Naive thymus-derived CD4-positive, alpha-beta T cell (primary cell): ENCODE measurements at regions not wholly inside any gene's neighbourhood (a gene's known extent, or its start where the extent isn't known, plus 50 kb on each side); places are given as distances from the start of the nearest gene placed in this dataset.

Experiments used
- ATAC-seq: fragments of 150-1000 bp; cut with Tn5 transposase; 2 replicates; pipeline ENCODE4 v1.10.0; 2021; ENCODE audit warnings: mild to moderate bottlenecking, moderate library complexity
- CTCF ChIA-PET: fragments of 350-600 bp; sonication (Branson Sonifier 250); formaldehyde crosslinking; loops from one replicate; lab custom pipeline; 2021; ENCODE audit warnings: antibody characterized with exemption; lab: Charles Lee
- POLR2A ChIA-PET: fragments of 350-600 bp; sonication (Branson Sonifier 250); formaldehyde crosslinking; loops from one replicate; lab custom pipeline; 2021; ENCODE audit warnings: antibody characterized with exemption, inconsistent platforms; lab: Charles Lee
- DNase-seq, 9 donors: peaks; one replicate each; pipeline versions ENCODE4 v3.0.0 to v3.0.0-alpha.2; 2020 to 2022; ENCODE audit warnings: mixed read lengths in 1 of 9
- H3K27ac ChIP-seq: one replicate; pipeline ENCODE4 v1.7.0; 2013; ENCODE audit warnings: mild to moderate bottlenecking, low read depth, low read length, moderate library complexity
- H3K27me3 ChIP-seq, 2 donors: one replicate each; pipeline ENCODE4 v1.7.0; 2013; ENCODE audit warnings: low read length in 2 of 2, mild to moderate bottlenecking in 2 of 2, moderate library complexity in 2 of 2; ENCODE audit not compliant: control insufficient read depth in 2 of 2, insufficient read depth in 2 of 2
- H3K36me3 ChIP-seq, 3 experiments: 1 replicate in 2 of 3; 2 replicates in 1 of 3; pipeline ENCODE4 v1.7.0; 2013; ENCODE audit warnings: low read length in 3 of 3, mild to moderate bottlenecking in 3 of 3, moderate library complexity in 1 of 3; ENCODE audit not compliant: insufficient read depth in 3 of 3, control insufficient read depth in 2 of 3
- H3K4me1 ChIP-seq, 2 donors: one replicate each; pipeline ENCODE4 v1.7.0; 2013; ENCODE audit warnings: low read length in 2 of 2, mild to moderate bottlenecking in 2 of 2, moderate library complexity in 1 of 2; ENCODE audit not compliant: control insufficient read depth in 2 of 2, insufficient read depth in 2 of 2
- H3K4me3 ChIP-seq: 2 replicates; pipeline ENCODE4 v1.7.0; 2013; ENCODE audit warnings: mild to moderate bottlenecking, low read length
- H3K9me3 ChIP-seq, 3 experiments: 1 replicate in 2 of 3; 2 replicates in 1 of 3; pipeline ENCODE4 v1.7.0; 2013; ENCODE audit warnings: low read length in 3 of 3; ENCODE audit not compliant: control insufficient read depth in 2 of 3
- H3K27ac Mint-ChIP-seq, 9 donors: one replicate each; pipeline ENCODE4 v1.8.0; 2020 to 2022; ENCODE audit warnings: mixed read lengths in 9 of 9, mild to moderate bottlenecking in 8 of 9, moderate library complexity in 5 of 9, inconsistent platforms in 2 of 9
- H3K27me3 Mint-ChIP-seq, 5 donors: one replicate each; pipeline ENCODE4 v1.8.0; 2021 to 2022; ENCODE audit warnings: mixed read lengths in 5 of 5, mild to moderate bottlenecking in 1 of 5
- H3K36me3 Mint-ChIP-seq, 5 donors: one replicate each; pipeline ENCODE4 v1.8.0; 2020 to 2022; ENCODE audit warnings: mixed read lengths in 5 of 5, mild to moderate bottlenecking in 3 of 5, inconsistent platforms in 1 of 5
- H3K4me1 Mint-ChIP-seq, 7 donors: one replicate each; pipeline ENCODE4 v1.8.0; 2020 to 2022; ENCODE audit warnings: mixed read lengths in 7 of 7, mild to moderate bottlenecking in 3 of 7, inconsistent platforms in 1 of 7
- H3K4me3 Mint-ChIP-seq, 10 donors: one replicate each; pipeline ENCODE4 v1.8.0; 2020 to 2022; ENCODE audit warnings: mild to moderate bottlenecking in 10 of 10, mixed read lengths in 10 of 10, moderate library complexity in 6 of 10, inconsistent platforms in 2 of 10
- H3K9me3 Mint-ChIP-seq, 11 donors: one replicate each; pipeline ENCODE4 v1.8.0; 2020 to 2022; ENCODE audit warnings: mixed read lengths in 11 of 11, mild to moderate bottlenecking in 4 of 11, inconsistent platforms in 1 of 11, moderate library complexity in 1 of 11
- intact Hi-C, 2 donors: fragments of 100-400 bp; cut with micrococcal nuclease; formaldehyde crosslinking; loops; one replicate each; pipeline ENCODE4 v1.15.1; 2023

- peaks cover 0 to 2% (median 0%) of the 10 kb centered on the region in 5 donors for H3K36me3 Mint-ChIP-seq
- Histone ChIP-seq H3K27me3 (no peaks in the 10 kb centered on the region), H3K9me3 (no peaks in the 10 kb centered on the region), H3K27ac (no peak overlapping the region), H3K4me1 (peaks cover 0 to 11% of the 10 kb centered on the region in 2 donors), H3K4me3 (no peak overlapping the region), H3K36me3 (no peaks in the 10 kb centered on the region)
- no peak overlapping the region for H3K4me3 Mint-ChIP-seq
- peaks cover 8 to 22% (median 11%) of the 10 kb centered on the region in 7 donors for H3K4me1 Mint-ChIP-seq
- ATAC-seq (no peak), DNase-seq (no peak)
- peaks cover 0 to 3% (median 0%) of the 10 kb centered on the region in 11 donors for H3K9me3 Mint-ChIP-seq
- no peak overlapping the region for H3K27ac Mint-ChIP-seq
- H3K27me3 Mint-ChIP-seq, result no peaks in the 10 kb centered on the region
- CTCF ChIA-PET, result no interaction called here
- intact Hi-C loops, result loop anchor here in 1 of 2 donors (10.0 kb wide), 1 partner anchor 58 kb away; no protein-coding TSS in a partner anchor
- POLR2A ChIA-PET, result interaction anchor here (0.6 kb wide), 3 partner anchors 18 to 162 kb away, joined by 3 to 5 read pairs (median 3); no protein-coding TSS in a partner anchor
Observed at GRCh38 chr3:27536491-27536890, 52.3 kb upstream of the SLC4A7 start.

GRCh38 chr3:27535809-27536392 lies 51.7 kb upstream of the SLC4A7 start:
- Histone ChIP-seq H3K4me3 (no peak overlapping the region), H3K9me3 (no peaks in the 10 kb centered on the region), H3K36me3 (no peaks in the 10 kb centered on the region), H3K27ac (no peak overlapping the region), H3K27me3 (no peaks in the 10 kb centered on the region), H3K4me1 (peaks cover 0 to 11% of the 10 kb centered on the region in 2 donors)
- CTCF ChIA-PET, result no interaction called here
- POLR2A ChIA-PET, result interaction anchor here (0.6 kb wide), 2 partner anchors 18 to 161 kb away, joined by 3 read pairs; no protein-coding TSS in a partner anchor
- peaks cover 8 to 22% (median 11%) of the 10 kb centered on the region in 7 donors for H3K4me1 Mint-ChIP-seq
- peaks cover 0 to 1% (median 0%) of the 10 kb centered on the region in 11 donors for H3K9me3 Mint-ChIP-seq
- peaks cover 0 to 2% (median 0%) of the 10 kb centered on the region in 5 donors for H3K36me3 Mint-ChIP-seq
- ATAC-seq (no peak), DNase-seq (no peak)
- no peaks in the 10 kb centered on the region for H3K27me3 Mint-ChIP-seq
- H3K27ac Mint-ChIP-seq, result no peak overlapping the region
- H3K4me3 Mint-ChIP-seq, result no peak overlapping the region
- intact Hi-C loops, result loop anchor here in 1 of 2 donors (2.0 to 10.0 kb wide), 2 partner anchors 51 to 59 kb away; partner anchors contain the start of gene SLC4A7

- H3K9me3 ChIP-seq, result no peaks in the 10 kb centered on the region
- no peaks in the 10 kb centered on the region for H3K27me3 ChIP-seq
- Mint-ChIP-seq H3K4me3 (peak overlapping the region in 3 of 10 donors; percentile 18 to 49 (median 31)), H3K27me3 (no peaks in the 10 kb centered on the region), H3K9me3 (no peaks in the 10 kb centered on the region), H3K27ac (peak overlapping the region in 4 of 9 donors; percentile 61 to 89 (median 82)), H3K4me1 (peaks cover 8 to 22% (median 11%) of the 10 kb centered on the region in 7 donors), H3K36me3 (peaks cover 0 to 2% (median 0%) of the 10 kb centered on the region in 5 donors)
- ATAC-seq (peak; percentile 88), DNase-seq (peak in 1 of 9 donors; percentile 24)
- CTCF ChIA-PET, result no interaction called here
- no peaks in the 10 kb centered on the region for H3K36me3 ChIP-seq
- peak overlapping the region; percentile 22 for H3K4me3 ChIP-seq
- POLR2A ChIA-PET, result no interaction called here
- intact Hi-C loops, result loop anchor here (2.0 to 10.0 kb wide), 4 partner anchors 49 to 113 kb away; partner anchors contain the start of gene SLC4A7 (in 2 of the 2)
- peaks cover 0 to 11% of the 10 kb centered on the region in 2 donors for H3K4me1 ChIP-seq
- H3K27ac ChIP-seq, result no peak overlapping the region
Observed at GRCh38 chr3:27533718-27534573, 49.8 kb upstream of the SLC4A7 start.
